T-helper 17 cell (primary cell): ENCODE measurements at regions not wholly inside any gene's neighbourhood (a gene's known extent, or its start where the extent isn't known, plus 50 kb on each side); places are given as distances from the start of the nearest gene placed in this dataset.
A peak's percentile ranks its signal among the peaks of the same experiment; 100 is the strongest.

Source experiments
- ATAC-seq: fragments of 150-1000 bp; cut with Tn5 transposase; 2 replicates; pipeline ENCODE4 v1.10.0; 2021; ENCODE audit warnings: mild to moderate bottlenecking, moderate library complexity
- DNase-seq, 3 donors: peaks; one replicate each; pipeline versions ENCODE4 v3.0.0 to v3.0.0-alpha.2; 2020 to 2021
- H3K9me3 ChIP-seq: one replicate; pipeline ENCODE4 v1.7.0; 2013; ENCODE audit warnings: low read length, mild to moderate bottlenecking; ENCODE audit not compliant: control insufficient read depth, poor library complexity, severe bottlenecking
- H3K27ac Mint-ChIP-seq: one replicate; pipeline ENCODE4 v1.8.0; 2022; ENCODE audit warnings: mild to moderate bottlenecking, moderate library complexity, mixed read lengths
- H3K27me3 Mint-ChIP-seq: one replicate; pipeline ENCODE4 v1.8.0; 2022; ENCODE audit warnings: mixed read lengths
- H3K36me3 Mint-ChIP-seq: one replicate; pipeline ENCODE4 v1.8.0; 2022; ENCODE audit warnings: low read depth, mixed read lengths
- H3K4me1 Mint-ChIP-seq: one replicate; pipeline ENCODE4 v1.8.0; 2022; ENCODE audit warnings: mild to moderate bottlenecking, mixed read lengths
- H3K4me3 Mint-ChIP-seq: one replicate; pipeline ENCODE4 v1.8.0; 2022; ENCODE audit warnings: mild to moderate bottlenecking, moderate library complexity, mixed read lengths

GRCh38 chr10:25786899-25787298 is 147.1 kb upstream of the MYO3A start:
- H3K36me3 Mint-ChIP-seq: no peaks in the 10 kb centered on the region
- DNase-seq (no peak), ATAC-seq (no peak)
- H3K27ac Mint-ChIP-seq: no peak overlapping the region
- H3K9me3 ChIP-seq: no peaks in the 10 kb centered on the region
- H3K4me3 Mint-ChIP-seq: no peak overlapping the region
- no peaks in the 10 kb centered on the region for H3K4me1 Mint-ChIP-seq
- peaks cover 11% of the 10 kb centered on the region for H3K27me3 Mint-ChIP-seq

- no peaks in the 10 kb centered on the region for H3K9me3 ChIP-seq
- H3K27ac Mint-ChIP-seq: no peak overlapping the region
- no peak overlapping the region for H3K4me3 Mint-ChIP-seq
- no peaks in the 10 kb centered on the region for H3K36me3 Mint-ChIP-seq
- ATAC-seq: no peak
- DNase-seq: no peak
- no peaks in the 10 kb centered on the region for H3K4me1 Mint-ChIP-seq
- peaks cover 2% of the 10 kb centered on the region for H3K27me3 Mint-ChIP-seq
These were observed 136.1 kb upstream of the MYO3A start for GRCh38 chr10:25797888-25798429.

GRCh38 chr10:25804505-25804904 is 129.5 kb upstream of the MYO3A start:
- peaks cover 5% of the 10 kb centered on the region for H3K27me3 Mint-ChIP-seq
- no peak overlapping the region for H3K4me3 Mint-ChIP-seq
- H3K4me1 Mint-ChIP-seq: no peaks in the 10 kb centered on the region
- no peaks in the 10 kb centered on the region for H3K9me3 ChIP-seq
- ATAC-seq: no peak
- no peak overlapping the region for H3K27ac Mint-ChIP-seq
- no peaks in the 10 kb centered on the region for H3K36me3 Mint-ChIP-seq
- no peak for DNase-seq

DNA sequence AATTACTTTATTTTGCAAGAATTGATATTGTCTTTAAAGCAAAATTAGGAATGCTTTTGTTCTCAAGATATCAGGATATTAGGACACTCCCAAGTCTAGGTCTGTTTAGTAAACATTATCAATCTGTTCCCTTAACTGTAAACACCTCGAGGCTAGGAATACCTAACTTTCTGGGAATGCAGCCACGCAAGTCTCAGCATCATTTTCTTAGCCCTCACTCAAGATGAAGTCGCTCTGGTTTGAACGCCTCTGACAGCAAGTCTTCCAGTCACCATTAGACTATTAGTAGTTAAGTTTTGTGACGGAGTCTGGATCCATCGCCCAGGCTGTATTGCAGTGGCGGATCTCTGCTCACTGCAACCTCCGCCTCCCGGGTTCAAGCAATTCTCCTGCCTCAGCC is 128.0 kb upstream of the MYO3A start:
- Mint-ChIP-seq H3K4me1 (no peaks in the 10 kb centered on the region), H3K36me3 (no peaks in the 10 kb centered on the region), H3K4me3 (no peak overlapping the region), H3K27me3 (peaks cover 5% of the 10 kb centered on the region), H3K27ac (no peak overlapping the region)
- no peak for ATAC-seq
- no peaks in the 10 kb centered on the region for H3K9me3 ChIP-seq
- no peak for DNase-seq

DNA sequence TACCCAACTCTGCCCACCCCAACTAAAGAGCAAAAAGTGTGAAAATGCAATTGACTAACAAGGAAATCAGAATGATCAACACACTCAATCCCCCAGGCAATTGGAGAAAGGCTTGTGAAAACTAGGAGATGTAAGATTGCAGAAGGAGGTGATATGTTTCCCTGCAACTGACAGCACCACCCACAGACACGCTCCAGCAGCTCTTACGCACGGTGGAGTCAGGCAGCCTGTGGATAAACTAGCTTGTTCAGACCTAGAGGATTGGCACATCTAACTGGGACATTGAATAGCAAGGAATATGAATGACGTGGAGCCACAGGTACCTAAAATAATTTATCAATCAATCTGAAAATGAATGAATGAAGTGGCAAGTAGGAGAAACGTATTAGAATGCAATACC is 125.7 kb upstream of the MYO3A start:
- no peaks in the 10 kb centered on the region for H3K36me3 Mint-ChIP-seq
- no peak overlapping the region for H3K4me3 Mint-ChIP-seq
- H3K27ac Mint-ChIP-seq: no peak overlapping the region
- DNase-seq (no peak), ATAC-seq (no peak)
- no peaks in the 10 kb centered on the region for H3K27me3 Mint-ChIP-seq
- no peaks in the 10 kb centered on the region for H3K4me1 Mint-ChIP-seq
- H3K9me3 ChIP-seq: no peaks in the 10 kb centered on the region

DNA sequence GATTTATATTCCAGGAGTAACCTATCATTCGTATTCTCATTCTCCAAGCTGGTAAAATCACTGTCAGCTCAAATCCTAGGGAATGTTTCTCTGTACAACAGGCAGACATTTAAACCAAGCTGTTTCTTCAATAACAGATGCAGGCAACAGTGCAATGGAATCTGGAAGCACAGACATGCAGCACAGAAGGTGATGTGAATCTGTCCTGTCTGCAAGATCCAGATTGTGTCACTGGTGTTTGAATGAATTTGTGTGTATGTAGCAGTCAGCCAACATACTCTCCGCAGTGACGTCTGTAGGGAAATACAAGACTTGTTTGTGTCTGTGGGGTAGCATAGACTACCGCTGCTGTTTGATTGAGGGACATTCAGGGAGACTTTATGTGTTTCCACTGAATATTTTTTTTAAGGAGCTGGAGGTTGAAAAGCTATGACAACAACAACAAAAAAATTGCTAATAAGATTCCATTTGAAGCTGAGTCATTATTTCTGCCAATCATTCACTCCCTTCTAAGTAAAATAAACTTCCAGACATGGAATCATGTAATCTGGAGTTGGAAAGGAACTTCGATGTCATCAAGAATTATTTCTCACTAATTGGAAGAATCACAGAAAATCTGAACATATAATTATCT is 122.9 kb upstream of the MYO3A start:
- no peak for DNase-seq
- no peaks in the 10 kb centered on the region for H3K27me3 Mint-ChIP-seq
- no peak for ATAC-seq
- no peak overlapping the region for H3K4me3 Mint-ChIP-seq
- no peaks in the 10 kb centered on the region for H3K9me3 ChIP-seq
- no peak overlapping the region for H3K27ac Mint-ChIP-seq
- H3K36me3 Mint-ChIP-seq: no peaks in the 10 kb centered on the region
- no peaks in the 10 kb centered on the region for H3K4me1 Mint-ChIP-seq

GRCh38 chr10:25813511-25813910 is 120.5 kb upstream of the MYO3A start:
- DNase-seq: no peak
- no peak overlapping the region for H3K4me3 Mint-ChIP-seq
- no peaks in the 10 kb centered on the region for H3K36me3 Mint-ChIP-seq
- no peaks in the 10 kb centered on the region for H3K4me1 Mint-ChIP-seq
- no peak for ATAC-seq
- H3K27me3 Mint-ChIP-seq: no peaks in the 10 kb centered on the region
- no peak overlapping the region for H3K27ac Mint-ChIP-seq
- no peaks in the 10 kb centered on the region for H3K9me3 ChIP-seq

DNA sequence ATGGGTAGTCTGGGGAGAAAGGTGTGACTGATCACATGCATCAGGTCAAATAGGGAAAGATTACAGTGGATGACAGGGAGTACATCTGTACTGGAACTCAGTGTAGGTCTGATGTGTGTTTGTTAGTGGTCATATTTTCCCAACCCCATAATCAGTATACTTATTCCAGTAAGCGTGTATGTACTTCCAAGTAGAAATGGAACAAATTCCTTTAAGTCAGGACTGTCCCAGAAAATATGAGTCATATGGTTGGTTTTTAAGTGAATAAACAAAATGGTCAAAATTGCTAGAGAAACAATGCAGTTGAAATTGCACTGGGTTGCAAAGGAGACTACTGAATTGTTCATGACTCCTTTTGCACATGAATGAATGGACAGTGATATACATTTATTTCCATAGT is 118.8 kb upstream of the MYO3A start:
- H3K36me3 Mint-ChIP-seq: no peaks in the 10 kb centered on the region
- no peak overlapping the region for H3K27ac Mint-ChIP-seq
- no peak overlapping the region for H3K4me3 Mint-ChIP-seq
- ATAC-seq: no peak
- H3K9me3 ChIP-seq: no peaks in the 10 kb centered on the region
- H3K4me1 Mint-ChIP-seq: no peaks in the 10 kb centered on the region
- DNase-seq: no peak
- H3K27me3 Mint-ChIP-seq: peaks cover 4% of the 10 kb centered on the region

GRCh38 chr10:25815999-25816768 is 117.8 kb upstream of the MYO3A start:
- peaks cover 4% of the 10 kb centered on the region for H3K27me3 Mint-ChIP-seq
- ATAC-seq (no peak), DNase-seq (no peak)
- H3K4me3 Mint-ChIP-seq: no peak overlapping the region
- no peaks in the 10 kb centered on the region for H3K9me3 ChIP-seq
- H3K4me1 Mint-ChIP-seq: peaks cover 4% of the 10 kb centered on the region
- no peaks in the 10 kb centered on the region for H3K36me3 Mint-ChIP-seq
- H3K27ac Mint-ChIP-seq: no peak overlapping the region

DNA sequence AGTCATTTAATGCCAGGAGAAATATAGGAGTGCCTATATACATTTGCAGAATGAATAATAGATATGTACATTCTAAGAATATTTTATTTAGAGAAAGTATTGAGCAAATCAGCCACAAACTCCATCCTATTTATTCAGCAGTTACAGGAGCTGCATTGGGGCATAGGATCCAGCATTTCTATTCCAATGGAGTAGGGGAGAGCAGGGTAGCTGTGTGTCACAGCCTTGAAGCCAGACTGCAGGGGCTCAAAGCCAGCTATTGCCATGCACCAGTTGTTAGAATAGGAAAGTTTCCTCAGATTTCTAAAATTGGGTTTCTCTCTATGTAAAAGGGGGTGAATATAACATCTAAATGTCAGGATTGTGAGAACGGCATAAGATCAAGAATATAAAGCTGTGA is 116.8 kb upstream of the MYO3A start:
- ATAC-seq (no peak), DNase-seq (no peak)
- no peaks in the 10 kb centered on the region for H3K36me3 Mint-ChIP-seq
- H3K9me3 ChIP-seq: no peaks in the 10 kb centered on the region
- peaks cover 4% of the 10 kb centered on the region for H3K27me3 Mint-ChIP-seq
- H3K4me1 Mint-ChIP-seq: peaks cover 4% of the 10 kb centered on the region
- H3K27ac Mint-ChIP-seq: no peak overlapping the region
- H3K4me3 Mint-ChIP-seq: no peak overlapping the region

DNA sequence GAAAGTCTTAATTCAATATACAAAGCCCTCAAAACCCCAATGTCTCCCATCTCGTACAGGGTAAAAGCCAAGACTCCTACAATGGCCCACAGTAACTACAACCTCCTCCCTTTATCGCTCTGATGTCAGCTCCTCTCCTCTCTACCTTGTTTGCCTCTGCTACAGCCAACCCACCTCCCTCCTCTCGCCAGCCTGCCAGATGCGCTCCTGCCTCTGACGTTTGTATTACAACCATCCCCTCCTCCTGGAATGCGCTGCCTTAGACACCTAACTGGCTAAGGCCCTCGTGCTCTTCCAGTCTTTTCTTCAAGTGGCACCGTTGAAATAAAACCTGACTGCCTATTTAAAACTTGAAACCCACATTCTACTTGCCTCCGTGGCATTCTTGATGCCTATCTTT is 115.3 kb upstream of the MYO3A start:
- peaks cover 4% of the 10 kb centered on the region for H3K4me1 Mint-ChIP-seq
- ATAC-seq: no peak
- H3K4me3 Mint-ChIP-seq: no peak overlapping the region
- no peak overlapping the region for H3K27ac Mint-ChIP-seq
- DNase-seq: no peak
- no peaks in the 10 kb centered on the region for H3K9me3 ChIP-seq
- H3K36me3 Mint-ChIP-seq: no peaks in the 10 kb centered on the region
- peaks cover 4% of the 10 kb centered on the region for H3K27me3 Mint-ChIP-seq

DNA sequence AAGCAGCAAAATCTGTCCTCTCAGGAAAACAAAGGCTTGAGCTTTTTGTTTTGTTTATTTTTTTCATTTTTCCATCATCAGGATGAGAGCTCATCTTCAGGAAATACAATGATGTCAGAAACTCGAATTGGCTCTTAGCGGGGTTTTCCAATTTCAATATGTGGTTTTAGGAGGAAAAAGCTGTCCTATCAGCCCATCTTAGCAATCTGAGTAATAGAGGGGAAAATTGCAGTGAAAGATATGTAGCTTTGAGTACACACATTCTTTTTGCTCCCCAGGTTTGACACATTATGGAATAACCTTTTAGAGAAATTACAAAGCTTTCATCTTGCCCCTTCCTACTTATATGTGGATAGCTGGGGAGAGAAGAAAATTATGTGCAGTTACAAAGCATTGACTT is 113.6 kb upstream of the MYO3A start:
- Mint-ChIP-seq H3K36me3 (no peaks in the 10 kb centered on the region), H3K27ac (no peak overlapping the region), H3K4me3 (peak overlapping the region; percentile 79), H3K4me1 (peaks cover 4% of the 10 kb centered on the region), H3K27me3 (peaks cover 4% of the 10 kb centered on the region)
- DNase-seq: no peak
- ATAC-seq: no peak
- H3K9me3 ChIP-seq: no peaks in the 10 kb centered on the region

- Mint-ChIP-seq H3K27ac (no peak overlapping the region), H3K36me3 (no peaks in the 10 kb centered on the region), H3K4me1 (peaks cover 4% of the 10 kb centered on the region), H3K27me3 (peaks cover 4% of the 10 kb centered on the region), H3K4me3 (peak overlapping the region; percentile 79)
- ATAC-seq (no peak), DNase-seq (no peak)
- no peaks in the 10 kb centered on the region for H3K9me3 ChIP-seq
These were observed 113.2 kb upstream of the MYO3A start for GRCh38 chr10:25820874-25821273.

DNA sequence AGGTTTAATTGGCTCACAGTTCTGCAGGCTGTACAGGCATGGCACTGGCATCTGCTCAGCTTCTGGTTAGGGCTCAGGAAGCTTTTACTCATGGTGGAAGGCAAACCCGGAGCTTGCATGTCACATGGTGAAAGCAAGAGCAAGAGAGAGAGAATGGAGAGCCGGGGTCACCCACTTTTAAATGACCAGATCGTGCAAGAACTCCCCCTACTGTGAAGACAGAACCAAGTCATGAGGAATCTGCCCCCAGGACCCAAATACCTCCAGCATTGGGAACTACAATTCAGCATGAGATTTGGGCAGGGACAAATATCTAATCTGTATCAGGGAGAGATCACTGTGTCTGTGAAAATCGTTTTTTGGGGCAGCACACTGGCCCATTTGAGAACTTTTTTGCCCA is 110.0 kb upstream of the MYO3A start:
- no peak overlapping the region for H3K27ac Mint-ChIP-seq
- H3K4me3 Mint-ChIP-seq: no peak overlapping the region
- no peaks in the 10 kb centered on the region for H3K36me3 Mint-ChIP-seq
- DNase-seq: no peak
- peaks cover 19% of the 10 kb centered on the region for H3K27me3 Mint-ChIP-seq
- ATAC-seq: no peak
- peaks cover 4% of the 10 kb centered on the region for H3K4me1 Mint-ChIP-seq
- H3K9me3 ChIP-seq: no peaks in the 10 kb centered on the region
